Kidney (tissue), 13 donors: ENCODE measurements at regions not wholly inside any gene's neighbourhood (a gene's known extent, or its start where the extent isn't known, plus 50 kb on each side); places are given as distances from the start of the nearest gene placed in this dataset.

Source experiments
- DNase-seq, 5 donors: peaks; one replicate each; pipeline ENCODE4 v3.0.0-alpha.2; 2013 to 2020
- FAIRE-seq: peaks from 2 replicates; lab custom pipeline; 2012; peaks lifted over from hg19 to GRCh38; lab: Jason Lieb, UNC
- H3K27ac ChIP-seq, 2 donors: one replicate each; pipeline ENCODE4 v1.7.0; 2013; ENCODE audit warnings: low read depth in 2 of 2, low read length in 2 of 2, inconsistent platforms in 1 of 2
- H3K27me3 ChIP-seq: one replicate; pipeline ENCODE4 v1.7.1; 2013; ENCODE audit warnings: low read length, inconsistent platforms; ENCODE audit not compliant: control insufficient read depth, insufficient read depth
- H3K36me3 ChIP-seq, 3 donors: one replicate each; pipeline versions ENCODE4 v1.7.0 to v1.7.1; 2013; ENCODE audit warnings: low read length in 3 of 3, control low read depth in 1 of 3, inconsistent platforms in 1 of 3; ENCODE audit not compliant: insufficient read depth in 3 of 3, control insufficient read depth in 2 of 3
- H3K4me1 ChIP-seq, 3 donors: one replicate each; pipeline versions ENCODE4 v1.7.0 to v1.7.1; 2013; ENCODE audit warnings: low read length in 3 of 3, inconsistent platforms in 1 of 3, low read depth in 1 of 3; ENCODE audit not compliant: control insufficient read depth in 2 of 3, insufficient read depth in 2 of 3
- H3K4me3 ChIP-seq, 3 donors: one replicate each; pipeline versions ENCODE4 v1.7.0 to v1.8.1; 2013; ENCODE audit warnings: low read length in 3 of 3, control low read depth in 1 of 3, inconsistent platforms in 1 of 3
- H3K9ac ChIP-seq, 3 donors: one replicate each; pipeline versions ENCODE4 v1.7.0 to v1.7.1; 2013; ENCODE audit warnings: low read length in 3 of 3, control low read depth in 1 of 3, inconsistent platforms in 1 of 3
- H3K9me3 ChIP-seq, 3 donors: one replicate each; pipeline versions ENCODE4 v1.7.0 to v1.7.1; 2013; ENCODE audit warnings: low read length in 3 of 3, control low read depth in 1 of 3, inconsistent platforms in 1 of 3; ENCODE audit not compliant: control insufficient read depth in 2 of 3, insufficient read depth in 1 of 3
- CTCF ChIP-seq: IDR thresholded peaks from 3 replicates; pipeline ENCODE4 v1.5.1; 2012; ENCODE audit warnings: mild to moderate bottlenecking, moderate library complexity, borderline replicate concordance; ENCODE audit not compliant: insufficient read depth; ENCODE audit errors: extremely low read depth
- intact Hi-C: fragments of 100-400 bp; cut with DNase I; formaldehyde crosslinking; loops from one replicate; pipeline ENCODE4 v1.11.1; 2022
- donor health status: control.
- donor health status: control.
- donor health status: control.
- donor health status: control.
- donor health status: control.
- donor health status: DM: yes; HTN: yes; CAD: no.
- donor health status: Normal renal cell carcinoma (clear cell type).

- intact Hi-C loops, result no loop called here
- Histone ChIP-seq H3K27me3 (no peaks in the 10 kb centered on the region), H3K9ac (no peak overlapping the region), H3K4me1 (peaks cover 2 to 13% (median 5%) of the 10 kb centered on the region in 3 donors), H3K9me3 (no peaks in the 10 kb centered on the region), H3K27ac (peak overlapping the region in 1 of 2 donors; percentile 32), H3K36me3 (no peaks in the 10 kb centered on the region), H3K4me3 (no peak overlapping the region)
- DNase-seq (peak in 1 of 5 donors; percentile 77), FAIRE-seq (no peak)
- TF ChIP-seq CTCF, result no peak
Observed at GRCh38 chr1:228809621-228810394, 74.5 kb downstream of the RHOU start.

- no peak for TF ChIP-seq CTCF
- H3K27me3 ChIP-seq, result no peaks in the 10 kb centered on the region
- H3K9me3 ChIP-seq, result no peaks in the 10 kb centered on the region
- H3K36me3 ChIP-seq, result no peaks in the 10 kb centered on the region
- DNase-seq (no peak), FAIRE-seq (no peak)
- no peak overlapping the region for H3K27ac ChIP-seq
- intact Hi-C loops, result no loop called here
- H3K4me1 ChIP-seq, result peaks cover 2 to 13% (median 5%) of the 10 kb centered on the region in 3 donors
- no peak overlapping the region for H3K9ac ChIP-seq
- no peak overlapping the region for H3K4me3 ChIP-seq
Observed at GRCh38 chr1:228810395-228810758, 75.1 kb downstream of the RHOU start.

DNA sequence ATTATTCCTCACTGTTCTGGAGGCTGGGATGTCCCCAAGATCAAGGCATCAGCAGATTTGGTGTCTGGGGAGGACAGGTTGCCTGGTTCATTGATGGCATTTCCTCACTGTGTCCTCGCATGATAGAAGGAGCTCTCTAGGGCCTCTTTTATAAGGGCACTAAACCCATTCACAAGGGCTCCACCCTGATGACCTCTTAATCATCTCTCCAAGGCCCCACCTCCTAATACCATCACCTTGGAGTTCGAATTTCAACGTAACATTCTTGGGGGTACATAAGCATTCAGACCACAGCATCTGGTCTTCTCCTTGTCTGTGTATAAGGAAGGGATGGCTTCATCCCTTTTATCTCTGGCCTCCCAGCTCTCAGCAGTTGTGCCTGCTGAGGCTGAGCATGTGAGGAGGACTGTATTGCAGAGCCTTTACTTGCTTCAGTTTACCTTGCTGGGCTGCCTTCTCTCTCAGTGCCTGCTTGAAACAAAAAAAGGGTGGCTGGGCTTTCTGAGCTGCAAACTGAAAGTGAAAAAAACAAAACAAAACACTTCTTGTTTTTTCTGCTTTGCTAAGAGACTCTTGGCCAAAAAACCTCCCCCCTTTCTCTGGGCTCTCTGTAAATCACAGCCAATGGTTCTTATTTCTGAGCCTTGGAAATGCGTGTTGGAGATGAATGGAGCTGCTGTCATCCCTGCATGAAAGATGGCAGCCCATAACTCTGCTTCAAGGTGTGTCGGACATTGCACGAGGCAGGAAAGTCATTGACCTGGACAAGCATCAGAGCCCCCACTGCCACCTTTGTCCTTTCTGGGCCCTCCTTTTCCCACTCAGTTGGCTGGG lies 75.8 kb downstream of the RHOU start:
- Histone ChIP-seq H3K9me3 (no peaks in the 10 kb centered on the region), H3K27me3 (no peaks in the 10 kb centered on the region), H3K9ac (no peak overlapping the region), H3K4me3 (no peak overlapping the region), H3K4me1 (peaks cover 2 to 13% (median 5%) of the 10 kb centered on the region in 3 donors), H3K36me3 (no peaks in the 10 kb centered on the region), H3K27ac (no peak overlapping the region)
- TF ChIP-seq CTCF, result no peak
- DNase-seq (peak in 3 of 5 donors; percentile 47 to 88 (median 72)), FAIRE-seq (no peak)
- intact Hi-C loops, result no loop called here
